Embryonic facial prominence (tissue), 1 donor: ENCODE measurements at regions not wholly inside any gene's neighbourhood (a gene's known extent, or its start where the extent isn't known, plus 50 kb on each side); places are given as distances from the start of the nearest gene placed in this dataset.

Experiments used
- DNase-seq: peaks from one replicate; pipeline ENCODE4 v3.0.0-alpha.2; 2016; ENCODE audit errors: extremely low spot score

DNA sequence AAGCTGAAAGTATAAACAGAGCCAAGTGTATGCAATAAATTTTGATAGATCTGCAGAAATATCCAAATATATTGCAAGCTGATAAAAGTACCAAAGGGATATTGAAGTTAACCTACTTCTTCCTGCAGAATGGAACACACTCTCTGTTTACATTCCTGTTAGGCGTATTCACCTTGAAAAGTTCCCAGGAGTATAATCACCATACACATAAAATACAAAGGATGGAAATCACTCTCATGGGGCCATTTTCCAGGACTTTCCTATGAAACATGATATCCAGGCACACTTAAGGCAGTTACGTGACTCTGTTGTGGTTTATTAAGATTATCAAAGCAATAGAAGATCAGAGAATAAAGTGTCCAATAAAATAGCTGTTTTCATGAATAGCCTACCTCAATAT is 1142.3 kb downstream of the NLGN4X start:
- no peak for DNase-seq

DNA sequence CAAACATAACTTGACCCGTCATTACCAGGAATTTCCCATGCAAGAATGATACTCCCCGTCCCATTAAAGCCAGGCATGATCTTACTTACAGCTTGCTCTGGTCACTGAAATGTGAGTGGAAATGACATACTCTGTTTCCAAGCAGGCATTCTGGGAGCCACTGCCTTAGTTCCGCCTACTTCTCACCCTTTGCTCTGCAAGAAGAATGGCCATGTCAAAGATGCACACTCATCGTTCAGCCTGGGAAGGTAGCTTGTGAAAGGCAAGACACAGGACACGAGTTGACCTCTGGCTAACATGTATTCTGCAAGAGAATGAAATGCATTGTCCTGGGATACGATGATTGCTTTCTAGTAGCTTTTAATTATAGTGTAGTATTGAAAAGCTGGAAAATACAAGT is 1144.4 kb downstream of the NLGN4X start:
- no peak for DNase-seq

DNA sequence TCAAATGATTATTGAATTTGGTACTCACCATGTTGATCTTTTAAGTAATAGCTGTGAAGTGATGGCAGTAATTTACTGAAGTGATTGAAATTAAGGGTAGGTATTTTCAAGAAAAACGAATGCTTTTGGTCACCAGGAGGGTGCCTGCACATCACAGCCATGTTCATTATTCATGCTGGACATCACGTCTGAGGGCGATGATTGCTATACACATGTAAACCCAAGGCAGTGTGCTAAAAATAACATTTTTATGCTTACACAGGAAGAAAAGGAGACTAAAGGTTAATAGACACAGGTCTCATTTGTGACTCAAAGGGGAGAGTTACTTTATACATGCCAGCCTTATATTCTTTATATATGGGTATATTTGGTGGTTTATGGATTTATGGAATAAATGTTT is 1146.0 kb downstream of the NLGN4X start:
- DNase-seq = no peak

DNA sequence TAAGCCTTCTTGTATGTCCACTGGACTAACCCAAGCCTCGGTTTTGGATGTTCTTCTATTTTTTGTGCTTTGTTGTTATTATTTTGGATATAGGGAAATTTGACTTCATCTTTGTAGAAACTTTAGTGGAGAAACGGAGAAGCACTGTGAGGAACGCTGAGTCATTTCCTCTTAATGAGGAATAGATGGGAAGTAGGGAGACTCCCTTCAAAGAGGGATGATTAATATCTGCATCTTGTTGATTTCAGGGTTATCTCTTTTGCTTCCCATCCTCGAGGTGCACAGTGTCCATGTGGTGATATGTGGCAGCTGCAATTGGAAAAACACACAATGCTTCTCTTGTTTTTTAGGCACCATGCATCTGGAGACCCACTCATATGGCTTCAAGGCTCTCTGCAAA is 1147.9 kb downstream of the NLGN4X start:
- DNase-seq = no peak

DNA sequence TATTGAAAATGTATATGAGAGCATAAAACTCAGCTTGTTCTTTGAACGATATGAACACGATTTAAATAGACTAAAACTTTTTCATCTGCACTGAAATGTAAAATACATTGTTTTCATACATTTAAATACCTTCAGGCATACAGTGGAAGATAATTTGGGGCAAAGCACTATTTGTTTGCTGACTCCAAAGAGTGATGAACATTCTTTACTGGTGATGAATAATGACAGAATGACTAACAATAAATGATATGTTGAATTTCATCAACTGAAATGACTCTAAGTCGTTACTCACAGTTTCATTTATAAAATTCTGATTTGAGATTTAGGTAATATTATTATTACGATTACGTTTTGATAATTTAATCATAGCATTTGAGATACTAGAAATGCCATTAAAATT is 1160.1 kb downstream of the NLGN4X start:
- DNase-seq = no peak

DNA sequence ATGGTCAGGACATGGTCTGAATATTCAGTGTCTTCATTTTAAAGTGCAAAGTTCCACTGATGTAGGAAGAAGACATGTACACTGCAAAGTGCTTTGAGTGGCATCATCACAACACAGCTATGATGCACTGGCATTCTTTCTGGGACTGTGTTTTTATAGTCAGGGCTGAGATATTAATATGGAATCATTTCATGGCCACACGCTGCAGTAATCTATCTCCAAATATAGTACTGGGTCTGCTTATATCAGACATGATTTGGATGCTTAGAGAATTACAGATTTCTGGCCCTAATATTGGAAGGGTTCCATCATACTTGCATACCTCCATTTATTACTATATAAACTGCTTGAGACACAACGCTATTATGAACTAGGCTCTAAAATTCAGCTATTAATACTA is 1170.9 kb downstream of the NLGN4X start:
- DNase-seq = no peak

DNA sequence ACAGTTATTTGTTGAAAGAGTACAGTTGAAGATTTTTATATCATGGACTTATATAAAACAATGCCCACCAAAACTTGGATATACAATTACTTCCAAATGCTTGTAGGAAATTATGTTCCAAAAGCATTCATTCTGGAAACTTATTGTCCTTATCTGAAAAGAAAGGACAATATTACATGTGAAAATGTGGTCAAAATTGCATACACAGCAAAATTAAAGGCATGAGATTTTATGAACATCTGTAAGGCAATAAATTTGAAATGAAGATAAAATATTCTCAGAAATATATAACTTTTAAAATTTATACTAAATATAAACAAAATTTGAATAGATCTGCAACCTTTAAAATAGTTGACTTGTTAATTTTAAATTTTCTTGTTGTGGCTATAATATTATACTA is 1173.8 kb downstream of the NLGN4X start:
- no peak for DNase-seq

DNA sequence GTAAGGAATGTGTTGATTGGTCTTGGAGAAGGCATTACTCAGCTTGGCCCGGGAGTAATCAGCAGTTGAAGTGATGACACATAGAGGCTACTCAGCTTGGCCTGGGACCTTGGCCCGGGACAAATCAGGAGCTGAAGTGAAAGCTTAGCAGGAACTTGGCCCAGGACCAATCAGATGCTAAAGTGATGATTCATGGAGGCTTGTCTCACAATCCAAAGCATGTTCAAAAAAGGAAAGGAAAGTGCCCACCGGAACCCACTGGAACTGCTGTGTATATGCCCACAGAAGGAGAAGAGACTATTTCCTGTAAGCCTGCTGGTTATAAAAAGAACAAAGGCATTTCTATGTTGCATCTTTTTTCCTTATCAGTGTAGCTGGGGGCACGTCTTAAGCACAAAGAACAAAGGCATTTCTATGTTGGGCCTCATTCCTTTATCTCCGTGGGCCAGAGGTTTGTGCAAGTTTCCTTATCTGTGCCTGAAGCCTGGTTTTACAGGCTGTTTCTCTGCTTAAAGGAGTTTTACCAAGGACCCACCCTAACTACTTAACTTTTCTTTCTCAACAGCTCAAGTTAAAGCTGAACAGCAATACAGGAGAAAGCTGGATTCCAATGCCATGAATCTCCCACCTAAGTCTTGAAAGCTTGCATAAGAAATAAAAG is 1176.7 kb downstream of the NLGN4X start:
- no peak for DNase-seq

DNA sequence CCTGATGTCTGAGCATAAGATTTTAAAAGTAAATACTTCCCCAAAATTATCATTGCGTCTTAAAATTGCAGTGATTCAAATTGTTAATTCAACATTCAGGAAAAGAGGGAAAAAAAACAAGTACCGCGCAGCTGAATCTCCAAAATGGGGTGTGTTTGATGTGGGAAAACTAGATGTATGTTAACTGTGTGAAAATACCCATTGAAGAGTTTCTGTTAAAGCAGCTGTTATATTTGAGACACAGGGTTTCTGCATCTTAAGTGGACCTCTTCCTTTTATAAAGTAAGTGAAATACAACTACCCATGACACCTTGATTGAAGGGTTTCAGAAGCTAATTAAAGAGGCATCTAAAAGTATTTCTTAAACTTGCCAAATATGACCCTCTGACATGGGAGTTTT is 1186.1 kb downstream of the NLGN4X start:
- no peak for DNase-seq

DNA sequence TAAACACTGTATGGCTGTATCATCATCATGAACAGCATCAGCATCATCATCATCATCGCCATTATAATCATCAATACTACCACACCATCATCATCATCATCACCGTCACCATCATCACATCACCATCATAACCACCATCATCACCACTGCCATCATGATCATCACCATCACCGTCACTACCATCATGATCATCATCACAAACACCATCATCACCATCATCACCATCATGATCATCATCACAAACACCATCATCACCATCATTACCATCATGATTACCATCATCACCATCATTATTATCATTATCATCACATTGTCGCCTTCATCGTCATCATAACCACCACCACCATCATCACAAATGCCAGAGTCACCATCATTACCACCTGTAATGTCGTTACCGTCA is 1196.9 kb downstream of the NLGN4X start:
- no peak for DNase-seq

DNA sequence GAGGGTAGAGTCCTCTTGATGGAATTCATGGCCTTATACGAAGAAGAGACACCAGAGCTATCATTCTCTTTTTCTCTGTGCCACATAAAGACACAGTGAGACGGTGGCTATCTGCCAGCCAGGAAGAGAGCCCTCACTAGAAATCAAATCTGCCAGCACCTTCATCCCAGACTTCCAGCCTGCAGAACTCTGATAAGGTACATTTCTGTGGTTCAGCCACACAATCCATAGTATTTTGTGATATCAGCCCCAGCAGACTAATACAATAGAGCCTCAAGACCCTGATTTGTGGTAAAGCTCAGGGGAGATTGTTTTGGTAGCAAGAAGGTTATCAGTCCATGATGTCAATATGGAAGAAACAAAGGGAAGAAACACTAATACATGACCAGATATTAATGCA is 1213.2 kb downstream of the NLGN4X start:
- no peak for DNase-seq

DNA sequence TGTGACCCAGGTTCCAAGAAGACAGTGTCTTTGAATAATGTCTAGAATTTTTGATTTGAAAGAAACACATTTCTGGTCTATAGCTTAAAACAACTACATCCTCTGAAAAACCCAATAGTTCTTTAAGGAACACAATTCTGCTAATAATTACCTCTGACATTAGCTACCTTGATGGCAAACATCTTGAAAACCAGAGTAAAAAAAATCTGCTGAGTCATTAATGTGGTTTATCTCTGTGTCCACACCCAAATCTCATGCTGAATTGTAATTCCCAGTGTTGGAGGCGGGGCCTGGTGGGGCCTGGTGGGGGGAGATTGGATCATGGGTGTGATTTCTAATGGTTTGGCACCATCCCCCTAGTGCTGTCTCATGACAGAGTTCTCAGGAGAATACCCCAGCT is 1233.8 kb downstream of the NLGN4X start:
- DNase-seq = no peak

DNA sequence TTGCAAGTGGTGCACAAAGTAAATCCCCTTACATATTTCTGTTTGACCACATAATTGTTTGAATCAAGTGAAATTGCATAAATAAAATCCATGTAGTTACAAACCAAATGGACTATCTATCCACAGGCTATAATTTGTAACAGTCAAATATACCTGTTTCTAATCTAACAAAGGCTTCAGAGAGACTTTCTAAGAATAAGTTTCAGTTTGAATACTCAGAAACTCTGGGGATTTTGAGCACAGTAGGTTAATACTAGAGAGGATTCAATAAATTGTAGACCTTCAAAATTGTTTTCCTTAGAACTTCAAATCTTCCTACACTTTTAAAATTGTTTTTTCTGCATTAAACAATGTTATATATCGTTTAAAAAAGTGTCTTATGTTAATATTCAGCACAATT is 1250.1 kb downstream of the NLGN4X start:
- no peak for DNase-seq

DNA sequence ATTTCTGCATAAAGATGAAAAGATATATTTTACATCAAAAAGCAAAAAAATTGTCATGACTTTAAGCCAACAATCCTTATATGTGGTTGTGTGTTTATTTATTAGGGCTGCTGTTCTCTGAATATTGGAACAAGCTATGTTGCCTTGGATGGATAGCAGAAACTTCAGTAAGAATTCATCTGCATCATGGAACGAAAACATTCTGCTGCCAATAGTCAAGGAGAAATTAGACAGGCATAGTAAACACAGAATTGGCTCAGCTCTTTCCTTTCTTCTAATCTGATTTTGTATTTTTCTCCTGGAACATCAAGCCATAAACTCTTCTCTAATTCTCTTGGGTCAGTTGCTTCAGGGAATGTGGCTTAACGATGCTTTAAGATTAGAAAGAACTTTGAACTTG is 1257.0 kb downstream of the NLGN4X start:
- no peak for DNase-seq

DNA sequence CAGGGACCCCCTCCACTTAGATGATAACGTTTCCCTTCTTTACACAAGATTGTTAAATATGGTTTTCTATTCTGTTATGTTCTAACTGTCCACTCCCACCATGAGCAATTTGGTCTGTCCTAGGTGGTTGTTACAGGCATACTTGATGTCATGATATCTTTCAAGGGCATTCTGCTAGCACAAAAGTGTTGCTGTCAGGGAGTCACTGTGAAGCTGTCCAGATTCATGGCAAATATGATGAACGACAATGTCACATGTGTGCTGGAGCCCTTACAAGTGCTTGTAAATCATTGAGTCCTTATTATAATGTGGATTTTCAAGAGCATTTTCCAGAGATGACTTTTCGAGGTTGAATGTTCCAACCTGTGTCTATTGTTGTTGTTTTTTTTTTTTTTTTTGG is 1250.7 kb upstream of the PRKX start:
- no peak for DNase-seq

DNA sequence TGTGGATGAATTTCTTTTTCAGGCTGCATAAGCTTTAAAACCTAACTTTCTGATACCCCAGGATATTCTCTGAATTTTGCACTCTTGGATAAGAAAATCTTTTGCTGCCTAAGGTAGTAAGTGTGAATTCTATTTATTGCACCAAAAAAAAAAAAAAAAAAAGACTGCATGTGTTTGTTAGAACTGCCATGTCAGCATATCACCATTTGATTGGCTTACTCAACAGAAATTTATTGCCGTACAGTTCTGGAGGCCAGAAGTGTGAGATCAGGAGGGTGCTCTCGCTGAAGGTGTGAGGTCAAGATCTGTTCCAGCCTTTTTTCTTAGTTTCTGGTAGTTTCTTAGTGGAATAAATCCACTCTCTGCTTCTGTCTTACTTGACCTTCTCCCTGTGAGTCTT is 1250.0 kb upstream of the PRKX start:
- no peak for DNase-seq

DNA sequence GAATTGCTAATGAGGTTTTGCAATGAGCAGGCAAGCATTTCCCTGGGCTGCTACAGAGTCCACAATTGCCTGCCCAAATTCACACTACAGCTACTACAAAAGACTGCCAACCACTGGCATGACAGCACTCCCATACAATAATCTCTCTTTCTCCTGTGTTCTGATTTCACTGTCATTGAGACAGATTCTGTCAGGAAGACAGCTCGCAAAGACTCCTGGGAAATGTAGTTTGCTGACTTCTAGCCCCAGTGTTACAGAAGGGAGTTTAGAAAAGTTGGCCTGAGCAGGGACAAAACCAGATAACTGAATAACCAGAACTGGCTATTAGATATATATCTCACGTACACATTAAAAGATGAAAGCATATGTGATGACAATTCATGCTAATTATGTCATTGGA is 1231.3 kb upstream of the PRKX start:
- DNase-seq = no peak

DNA sequence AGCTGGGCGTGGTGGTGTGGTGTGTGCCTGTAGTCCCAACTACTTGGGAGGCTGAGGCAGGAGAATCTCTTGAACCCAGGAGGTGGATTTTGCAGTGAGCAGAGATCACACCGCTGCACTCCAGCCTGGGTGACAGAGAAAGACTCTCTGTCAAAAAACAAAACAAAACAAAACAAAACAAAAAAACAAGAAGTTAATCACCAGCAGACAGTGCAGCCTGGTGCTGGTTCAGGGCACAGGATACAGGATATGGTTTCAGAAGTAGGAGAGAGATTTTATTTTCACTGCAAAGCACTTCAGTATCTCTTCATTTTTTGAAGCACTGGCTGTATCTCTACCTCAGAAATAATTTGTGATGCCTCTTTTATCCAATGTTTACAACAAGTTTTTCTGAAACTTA is 1222.9 kb upstream of the PRKX start:
- no peak for DNase-seq

DNA sequence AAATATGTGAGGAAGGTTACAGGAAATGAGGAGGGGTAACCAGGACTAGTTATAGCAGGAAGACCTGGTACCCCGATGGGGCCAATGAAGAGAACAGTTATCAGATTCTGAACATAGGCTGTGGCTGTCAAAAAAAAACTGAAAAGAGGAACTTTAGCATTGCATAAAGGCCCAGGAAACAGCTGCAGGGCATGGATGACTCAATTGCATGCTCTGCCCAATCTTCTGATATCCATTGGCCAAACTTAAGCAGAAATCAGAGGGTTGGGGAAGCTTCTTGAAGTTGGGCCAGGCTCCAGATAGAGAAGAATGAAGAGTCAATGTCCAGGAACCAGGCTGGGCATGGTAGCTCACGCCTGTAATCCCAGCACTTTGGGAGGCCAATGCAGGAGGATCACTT is 1222.4 kb upstream of the PRKX start:
- DNase-seq = no peak

DNA sequence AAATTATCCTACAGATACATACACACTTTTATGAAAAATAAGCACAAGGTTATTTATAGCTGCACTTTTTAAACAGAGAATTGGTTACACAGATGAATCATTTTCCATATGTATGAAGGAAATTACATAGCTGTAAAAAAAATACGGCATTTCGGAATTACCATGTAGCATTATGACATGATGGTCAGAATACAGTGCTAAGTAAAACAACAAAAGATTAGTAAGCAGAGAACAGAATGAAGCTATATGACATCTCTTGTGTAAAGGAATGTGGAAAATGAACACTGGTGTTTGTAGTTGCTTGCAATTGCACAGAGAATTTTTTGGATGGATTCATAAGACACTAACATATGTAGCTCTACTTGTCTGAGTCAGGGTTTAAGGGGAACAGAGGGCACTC is 1222.0 kb upstream of the PRKX start:
- no peak for DNase-seq

DNA sequence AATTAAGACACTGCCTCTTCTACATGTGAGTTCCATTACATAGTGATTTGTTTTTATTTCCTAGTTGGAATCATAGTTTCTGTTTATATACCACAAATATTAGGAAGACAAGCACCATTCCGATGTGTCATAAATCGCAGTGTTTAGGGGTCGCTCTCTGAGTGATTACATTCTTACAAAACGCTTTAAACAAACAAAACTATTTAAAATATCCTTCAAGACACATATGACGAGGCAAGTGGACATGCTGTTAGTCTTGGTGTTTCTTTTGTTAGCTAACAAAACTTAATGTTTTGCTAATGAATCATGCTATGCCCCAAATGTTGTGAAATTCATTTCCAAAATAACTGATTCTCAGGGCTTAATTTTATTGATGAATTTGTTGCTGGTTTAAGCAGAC is 1219.3 kb upstream of the PRKX start:
- no peak for DNase-seq

DNA sequence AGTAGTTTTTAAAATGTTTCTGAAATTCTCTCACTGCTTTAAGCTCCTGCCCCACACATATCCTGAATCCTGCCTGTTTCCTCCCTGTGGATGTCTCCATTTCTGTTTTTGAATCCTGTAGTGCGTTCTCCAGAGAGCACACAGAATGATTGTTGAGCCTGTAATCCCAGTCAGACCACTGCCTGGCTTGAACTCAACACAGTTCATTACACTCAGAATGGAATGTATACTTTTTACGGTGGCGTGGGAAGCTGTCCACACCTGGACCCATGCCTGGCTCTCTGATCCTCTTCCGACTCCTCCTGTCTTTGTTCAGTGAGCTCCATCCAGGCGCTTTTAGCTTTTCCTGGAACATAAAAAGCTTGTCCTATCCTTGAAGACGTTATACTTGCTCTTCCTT is 1217.0 kb upstream of the PRKX start:
- no peak for DNase-seq

DNA sequence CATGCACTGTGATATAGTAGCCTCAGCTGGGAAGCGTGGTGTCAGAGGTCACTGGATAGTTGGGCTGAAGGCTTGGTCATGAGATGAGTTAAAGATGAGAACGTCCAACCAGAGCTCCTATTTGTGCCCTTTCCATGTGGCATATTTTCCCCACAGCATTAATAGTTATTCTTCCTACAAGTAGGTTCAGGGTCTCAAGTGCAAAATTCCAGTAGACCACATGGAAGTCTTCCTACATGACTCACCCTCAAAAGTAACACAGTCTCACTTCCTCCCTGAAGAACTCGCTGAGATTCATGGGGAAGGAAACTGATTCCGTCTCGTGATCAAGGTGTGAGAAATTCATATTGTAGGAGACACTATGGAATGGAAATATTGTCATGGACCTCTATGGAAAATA is 1212.5 kb upstream of the PRKX start:
- DNase-seq = no peak

DNA sequence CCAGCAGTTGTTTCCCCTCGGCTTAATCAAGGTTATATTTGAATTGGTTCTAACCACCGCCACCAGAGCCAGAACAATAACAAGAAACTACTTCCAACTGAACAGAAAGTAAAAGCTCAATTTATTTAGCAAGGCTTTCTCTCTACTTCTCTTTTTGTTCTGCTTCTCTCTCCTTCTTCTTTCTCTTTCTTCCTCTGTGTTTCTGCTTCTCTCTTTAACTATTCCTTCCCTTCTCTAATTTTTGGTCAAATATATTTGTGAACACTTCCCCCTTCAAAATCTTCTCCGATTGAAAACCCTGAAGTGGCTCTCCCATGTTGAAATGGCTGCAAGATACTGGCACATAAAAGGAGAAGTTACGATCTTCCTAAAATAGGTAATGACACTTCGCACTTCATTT is 1195.9 kb upstream of the PRKX start:
- no peak for DNase-seq

DNA sequence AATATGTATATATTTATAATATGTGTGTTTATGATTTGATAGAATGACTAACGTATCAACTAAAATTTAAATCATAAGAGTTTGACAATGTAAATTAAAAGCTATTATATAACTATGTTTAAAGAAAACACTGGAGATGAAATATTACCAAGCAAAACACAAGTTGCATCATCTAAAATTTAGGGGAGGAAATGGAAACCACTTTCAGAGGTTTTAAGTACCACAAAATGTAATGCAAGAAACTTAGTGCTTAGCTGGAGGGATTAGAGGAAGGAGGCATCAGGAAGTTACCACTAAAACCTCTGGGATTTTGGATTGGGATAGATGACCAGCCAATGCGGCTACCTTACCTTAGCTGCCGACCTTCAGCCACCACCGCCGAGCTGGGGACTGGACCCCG is 1192.1 kb upstream of the PRKX start:
- DNase-seq = no peak
